Natural killer cell (primary cell): ENCODE measurements at regions not wholly inside any gene's neighbourhood (a gene's known extent, or its start where the extent isn't known, plus 50 kb on each side); places are given as distances from the start of the nearest gene placed in this dataset.

Source experiments
- ATAC-seq, 3 donors: fragments of 150-1000 bp in 2 of 3; fragments of 200-7000 bp in 1 of 3; cut with Tn5 transposase; 1 replicate in 1 of 3; 2 replicates in 2 of 3; pipeline ENCODE4 v1.10.0; 2021; ENCODE audit warnings: mild to moderate bottlenecking in 2 of 3, moderate library complexity in 2 of 3
- DNase-seq, 2 donors: peaks; one replicate each; pipeline versions ENCODE4 v3.0.0 to v3.0.0-alpha.2; 2013 to 2021; ENCODE audit warnings: mixed read lengths in 1 of 2
- H3K27ac ChIP-seq: one replicate; pipeline ENCODE4 v1.5.1; 2013; ENCODE audit warnings: mild to moderate bottlenecking, low read length
- H3K27me3 ChIP-seq: one replicate; pipeline ENCODE4 v1.6.1; 2013; ENCODE audit warnings: low read length; ENCODE audit not compliant: control insufficient read depth, insufficient read depth
- H3K36me3 ChIP-seq: one replicate; pipeline ENCODE4 v1.6.1; 2013; ENCODE audit warnings: low read length; ENCODE audit not compliant: control insufficient read depth, insufficient read depth
- H3K4me1 ChIP-seq: one replicate; pipeline ENCODE4 v1.6.1; 2013; ENCODE audit warnings: low read length; ENCODE audit not compliant: control insufficient read depth, insufficient read depth
- H3K4me3 ChIP-seq: one replicate; pipeline ENCODE4 v1.5.1; 2013; ENCODE audit warnings: low read length
- H3K9me3 ChIP-seq: one replicate; pipeline ENCODE4 v1.6.1; 2013; ENCODE audit warnings: low read length; ENCODE audit not compliant: control insufficient read depth, insufficient read depth
- H3K27ac Mint-ChIP-seq, 2 donors: one replicate each; pipeline ENCODE4 v1.8.0; 2022; ENCODE audit warnings: mild to moderate bottlenecking in 2 of 2, mixed read lengths in 2 of 2, moderate library complexity in 1 of 2
- H3K27me3 Mint-ChIP-seq, 2 donors: one replicate each; pipeline ENCODE4 v1.8.0; 2022; ENCODE audit warnings: low read depth in 2 of 2, mixed read lengths in 2 of 2
- H3K36me3 Mint-ChIP-seq: one replicate; pipeline ENCODE4 v1.8.0; 2022; ENCODE audit warnings: mixed read lengths
- H3K4me1 Mint-ChIP-seq, 2 donors: one replicate each; pipeline ENCODE4 v1.8.0; 2022; ENCODE audit warnings: mixed read lengths in 2 of 2
- H3K4me3 Mint-ChIP-seq: one replicate; pipeline ENCODE4 v1.8.0; 2022; ENCODE audit warnings: mild to moderate bottlenecking, moderate library complexity, mixed read lengths
- H3K9me3 Mint-ChIP-seq, 2 donors: one replicate each; pipeline ENCODE4 v1.8.0; 2022; ENCODE audit warnings: mixed read lengths in 2 of 2
- WGBS: methylation state at CpG from one replicate; pipeline ENCODE4 v1.1.7; 2013; ENCODE audit warnings: missing lambda C conversion rate; ENCODE audit not compliant: insufficient coverage; 5-methylcytosine and 5-hydroxymethylcytosine counted together
- intact Hi-C: fragments of 100-400 bp; cut with micrococcal nuclease; formaldehyde crosslinking; loops from one replicate; pipeline ENCODE4 v1.14.2; 2022
- TF ChIP-seq, protein P1 (sequence below): fragments of 200-600 bp; IDR thresholded peaks from one replicate; pipeline ENCODE4 v1.8.0; 2022; ENCODE audit warnings: antibody characterized with exemption

GRCh38 chr7:81190997-81191768 is 272.3 kb upstream of the SEMA3C start:
- Mint-ChIP-seq H3K9me3 (peaks cover 3 to 8% of the 10 kb centered on the region in 2 donors), H3K27me3 (no peaks in the 10 kb centered on the region), H3K4me3 (no peak overlapping the region), H3K4me1 (no peaks in the 10 kb centered on the region), H3K36me3 (no peaks in the 10 kb centered on the region), H3K27ac (no peak overlapping the region)
- Histone ChIP-seq H3K36me3 (no peaks in the 10 kb centered on the region), H3K9me3 (no peaks in the 10 kb centered on the region), H3K4me3 (no peak overlapping the region), H3K4me1 (no peaks in the 10 kb centered on the region), H3K27me3 (no peaks in the 10 kb centered on the region), H3K27ac (no peak overlapping the region)
- WGBS: 93% methylated on average over 3 of the region's 3 CpGs
- TF ChIP-seq, protein P1, sequence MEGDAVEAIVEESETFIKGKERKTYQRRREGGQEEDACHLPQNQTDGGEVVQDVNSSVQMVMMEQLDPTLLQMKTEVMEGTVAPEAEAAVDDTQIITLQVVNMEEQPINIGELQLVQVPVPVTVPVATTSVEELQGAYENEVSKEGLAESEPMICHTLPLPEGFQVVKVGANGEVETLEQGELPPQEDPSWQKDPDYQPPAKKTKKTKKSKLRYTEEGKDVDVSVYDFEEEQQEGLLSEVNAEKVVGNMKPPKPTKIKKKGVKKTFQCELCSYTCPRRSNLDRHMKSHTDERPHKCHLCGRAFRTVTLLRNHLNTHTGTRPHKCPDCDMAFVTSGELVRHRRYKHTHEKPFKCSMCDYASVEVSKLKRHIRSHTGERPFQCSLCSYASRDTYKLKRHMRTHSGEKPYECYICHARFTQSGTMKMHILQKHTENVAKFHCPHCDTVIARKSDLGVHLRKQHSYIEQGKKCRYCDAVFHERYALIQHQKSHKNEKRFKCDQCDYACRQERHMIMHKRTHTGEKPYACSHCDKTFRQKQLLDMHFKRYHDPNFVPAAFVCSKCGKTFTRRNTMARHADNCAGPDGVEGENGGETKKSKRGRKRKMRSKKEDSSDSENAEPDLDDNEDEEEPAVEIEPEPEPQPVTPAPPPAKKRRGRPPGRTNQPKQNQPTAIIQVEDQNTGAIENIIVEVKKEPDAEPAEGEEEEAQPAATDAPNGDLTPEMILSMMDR: no peak
- no peak for DNase-seq
- ATAC-seq: no peak
- intact Hi-C loops: no loop called here

GRCh38 chr7:81187753-81188152 is 268.9 kb upstream of the SEMA3C start:
- Mint-ChIP-seq H3K9me3 (peaks cover 2 to 5% of the 10 kb centered on the region in 2 donors), H3K4me1 (no peaks in the 10 kb centered on the region), H3K27me3 (no peaks in the 10 kb centered on the region), H3K36me3 (no peaks in the 10 kb centered on the region), H3K27ac (no peak overlapping the region), H3K4me3 (no peak overlapping the region)
- no peaks in the 10 kb centered on the region for H3K4me1 ChIP-seq
- no peak for DNase-seq
- no peaks in the 10 kb centered on the region for H3K36me3 ChIP-seq
- WGBS: no CpG with 5 or more reads among the region's 1 CpG
- ATAC-seq: no peak
- H3K27ac ChIP-seq: no peak overlapping the region
- H3K4me3 ChIP-seq: no peak overlapping the region
- no peaks in the 10 kb centered on the region for H3K9me3 ChIP-seq
- no peaks in the 10 kb centered on the region for H3K27me3 ChIP-seq
- TF ChIP-seq, protein P1: no peak
- intact Hi-C loops: no loop called here

DNA sequence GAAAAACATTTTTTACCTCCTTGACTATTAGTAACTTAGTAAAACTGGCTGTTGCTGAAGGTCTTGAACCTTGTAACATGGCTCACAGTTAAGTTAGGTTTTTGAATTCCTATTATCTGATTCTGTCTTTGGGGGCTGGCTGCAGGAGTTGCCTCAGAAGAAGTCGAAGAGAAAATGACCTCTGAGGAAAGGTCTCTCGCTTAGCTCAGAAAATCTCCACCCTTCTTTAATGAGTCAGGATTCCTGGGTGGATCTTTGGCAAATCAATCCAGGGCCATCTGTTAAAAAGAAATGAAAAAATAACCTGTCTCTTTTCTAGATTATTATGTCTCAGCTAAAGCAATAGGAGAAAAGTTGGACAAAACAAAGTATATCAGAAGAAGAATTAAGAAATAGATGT is 267.8 kb upstream of the SEMA3C start:
- no peak for ATAC-seq
- Histone ChIP-seq H3K9me3 (peaks cover 3% of the 10 kb centered on the region), H3K27ac (no peak overlapping the region), H3K4me1 (no peaks in the 10 kb centered on the region), H3K4me3 (no peak overlapping the region), H3K27me3 (no peaks in the 10 kb centered on the region), H3K36me3 (no peaks in the 10 kb centered on the region)
- H3K27ac Mint-ChIP-seq: no peak overlapping the region
- H3K9me3 Mint-ChIP-seq: peaks cover 2 to 5% of the 10 kb centered on the region in 2 donors
- no peak overlapping the region for H3K4me3 Mint-ChIP-seq
- TF ChIP-seq, protein P1: no peak
- no peak for DNase-seq
- intact Hi-C loops: no loop called here
- H3K36me3 Mint-ChIP-seq: no peaks in the 10 kb centered on the region
- 80% methylated on average over 1 of the region's 2 CpGs for WGBS
- no peaks in the 10 kb centered on the region for H3K4me1 Mint-ChIP-seq
- no peaks in the 10 kb centered on the region for H3K27me3 Mint-ChIP-seq

DNA sequence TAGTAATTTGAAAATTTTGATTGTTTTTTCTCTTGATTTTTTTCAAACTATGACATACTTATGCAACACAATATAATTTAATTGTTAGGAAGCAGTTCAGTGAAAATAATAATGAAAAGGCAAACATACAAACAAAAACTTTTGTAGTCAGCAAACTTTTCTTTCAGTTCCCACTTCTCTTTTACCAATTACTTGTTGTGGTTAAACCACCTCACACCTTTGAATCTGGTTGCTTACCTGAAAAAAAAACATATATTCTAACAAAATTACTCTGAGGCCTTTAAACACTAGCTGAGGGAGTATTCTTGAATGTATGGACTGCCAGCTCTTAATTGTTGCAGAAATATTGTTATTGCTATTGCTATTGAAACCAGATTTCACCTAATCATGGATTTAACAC is 266.2 kb upstream of the SEMA3C start:
- no peaks in the 10 kb centered on the region for H3K36me3 ChIP-seq
- ATAC-seq (no peak), DNase-seq (no peak)
- H3K27ac ChIP-seq: no peak overlapping the region
- H3K27ac Mint-ChIP-seq: no peak overlapping the region
- no peaks in the 10 kb centered on the region for H3K4me1 ChIP-seq
- TF ChIP-seq, protein P1: no peak
- H3K27me3 ChIP-seq: no peaks in the 10 kb centered on the region
- H3K27me3 Mint-ChIP-seq: no peaks in the 10 kb centered on the region
- peaks cover 2 to 3% of the 10 kb centered on the region in 2 donors for H3K9me3 Mint-ChIP-seq
- no peak overlapping the region for H3K4me3 ChIP-seq
- H3K36me3 Mint-ChIP-seq: no peaks in the 10 kb centered on the region
- intact Hi-C loops: no loop called here
- no peaks in the 10 kb centered on the region for H3K4me1 Mint-ChIP-seq
- H3K9me3 ChIP-seq: peaks cover 8% of the 10 kb centered on the region
- no peak overlapping the region for H3K4me3 Mint-ChIP-seq
